ENCODE measurements at regions not wholly inside any gene's neighbourhood (a gene's known extent, or its start where the extent isn't known, plus 50 kb on each side); places are given as distances from the start of the nearest gene placed in this dataset.
A peak's percentile ranks its signal among the peaks of the same experiment; 100 is the strongest.

DNA sequence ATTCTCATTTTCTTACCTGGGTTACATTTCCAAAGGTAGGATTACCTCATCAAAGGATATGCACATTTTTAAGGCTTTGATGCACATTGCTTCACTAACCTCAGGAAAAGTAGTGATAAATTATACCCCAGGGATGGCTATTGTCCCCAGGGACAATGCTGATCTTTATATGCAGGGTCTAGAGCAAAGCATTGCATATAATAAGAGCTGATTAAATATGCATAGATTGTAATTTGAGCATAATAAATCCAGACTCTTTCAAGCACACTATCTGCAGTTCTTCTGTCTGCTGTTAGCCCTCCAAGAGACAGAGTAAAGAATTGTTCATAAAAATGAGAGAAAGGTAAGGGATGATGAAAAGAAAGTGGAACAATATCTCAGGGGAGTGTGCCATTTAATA is 57.3 kb upstream of the SYT13 start:
- no TSS peak for BruUV-seq (replicated peaks)
- DNase-seq, result no peak
- no peak overlapping the region for H3K4me3 Mint-ChIP-seq (ENCODE audit: low read depth, unreplicated experiment)
- no peak for TF ChIP-seq CTCF (IDR thresholded peaks at IDR 0.05; ENCODE audit: unreplicated experiment)
- CTCF ChIA-PET, result no interaction called here
- no peaks in the 10 kb centered on the region for H3K9me3 Mint-ChIP-seq (ENCODE audit: low read depth, unreplicated experiment)
- H3K27ac Mint-ChIP-seq (ENCODE audit: unreplicated experiment), result no peak overlapping the region
- intact Hi-C loops (cut with micrococcal nuclease; ENCODE audit: unreplicated experiment), result loop anchor here (10.0 kb wide), 1 partner anchor 311 kb away; no protein-coding TSS in a partner anchor
- peaks cover 4% of the 10 kb centered on the region for H3K36me3 Mint-ChIP-seq (ENCODE audit: insufficient read depth, unreplicated experiment)
- H3K27me3 Mint-ChIP-seq (ENCODE audit: unreplicated experiment), result peaks cover 88% of the 10 kb centered on the region
- H3K4me1 Mint-ChIP-seq (ENCODE audit: low read depth, unreplicated experiment), result peaks cover 13% of the 10 kb centered on the region

- intact Hi-C loops (cut with micrococcal nuclease; ENCODE audit: unreplicated experiment), result loop anchor here (10.0 kb wide), 1 partner anchor 313 kb away; no protein-coding TSS in a partner anchor
- Mint-ChIP-seq H3K4me1 (ENCODE audit: low read depth, unreplicated experiment) (peaks cover 13% of the 10 kb centered on the region), H3K27ac (ENCODE audit: unreplicated experiment) (no peak overlapping the region), H3K9me3 (ENCODE audit: low read depth, unreplicated experiment) (no peaks in the 10 kb centered on the region), H3K27me3 (ENCODE audit: unreplicated experiment) (peaks cover 84% of the 10 kb centered on the region), H3K36me3 (ENCODE audit: insufficient read depth, unreplicated experiment) (peaks cover 4% of the 10 kb centered on the region), H3K4me3 (ENCODE audit: low read depth, unreplicated experiment) (no peak overlapping the region)
- DNase-seq, result no peak
- no TSS peak for BruUV-seq (replicated peaks)
- CTCF ChIA-PET, result interaction anchor here (1.3 kb wide), 1 partner anchor 430 kb away, joined by 4 read pairs; no protein-coding TSS in a partner anchor
- TF ChIP-seq CTCF (IDR thresholded peaks at IDR 0.05; ENCODE audit: unreplicated experiment), result no peak
These were observed 55.2 kb upstream of the SYT13 start for GRCh38 chr11:45341372-45341771.

DNA sequence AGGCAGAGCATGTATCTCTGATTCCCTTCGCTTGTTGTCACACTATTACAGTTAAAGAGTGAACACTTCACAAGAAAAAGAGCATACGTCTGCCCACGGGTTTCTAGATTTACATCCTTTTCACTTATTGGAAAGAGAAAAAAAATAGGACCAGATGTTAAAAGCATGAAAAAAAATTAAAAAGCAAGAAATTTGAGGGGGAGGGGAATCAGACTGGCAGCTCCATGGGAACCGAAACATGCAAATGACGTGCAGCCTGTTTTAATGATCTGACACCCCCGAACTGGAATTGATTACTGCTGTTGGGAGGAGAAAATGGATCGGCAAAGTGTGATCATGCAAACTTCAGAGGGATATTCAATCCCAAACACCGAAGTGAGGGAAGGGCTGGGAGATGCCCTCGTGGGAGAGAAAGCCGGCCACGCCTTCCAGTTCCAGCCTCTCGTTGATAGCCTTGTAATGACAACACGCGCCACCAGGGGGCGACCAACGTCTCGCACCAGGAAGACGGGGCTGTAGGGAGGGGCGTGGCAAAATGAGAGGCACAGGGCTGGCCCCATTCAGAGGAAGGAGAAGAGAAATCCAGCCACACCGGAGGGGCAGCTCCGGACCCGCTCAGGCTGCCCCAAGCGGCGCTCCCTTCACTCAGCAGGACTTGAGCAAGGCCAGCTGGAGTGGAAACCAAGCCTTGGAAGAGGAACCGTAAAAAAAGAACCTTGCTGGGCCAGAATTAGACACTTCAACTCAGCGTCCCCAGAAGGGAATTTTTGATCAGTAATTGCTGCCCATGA is 53.8 kb upstream of the SYT13 start:
- H3K9me3 Mint-ChIP-seq (ENCODE audit: low read depth, unreplicated experiment), result no peaks in the 10 kb centered on the region
- peak; percentile 97 for DNase-seq
- H3K36me3 Mint-ChIP-seq (ENCODE audit: insufficient read depth, unreplicated experiment), result peaks cover 4% of the 10 kb centered on the region
- H3K27me3 Mint-ChIP-seq (ENCODE audit: unreplicated experiment), result peaks cover 86% of the 10 kb centered on the region
- peaks cover 13% of the 10 kb centered on the region for H3K4me1 Mint-ChIP-seq (ENCODE audit: low read depth, unreplicated experiment)
- H3K27ac Mint-ChIP-seq (ENCODE audit: unreplicated experiment), result no peak overlapping the region
- intact Hi-C loops (cut with micrococcal nuclease; ENCODE audit: unreplicated experiment), result loop anchor here (1.0 to 10.0 kb wide), 3 partner anchors 315 to 431 kb away; no protein-coding TSS in a partner anchor
- CTCF ChIA-PET, result interaction anchor here (0.6 to 1.7 kb wide), 3 partner anchors 9 to 432 kb away, joined by 4 to 14 read pairs (median 4); no protein-coding TSS in a partner anchor
- TF ChIP-seq CTCF (IDR thresholded peaks at IDR 0.05; ENCODE audit: unreplicated experiment), result peak; percentile 94
- BruUV-seq (replicated peaks), result no TSS peak
- peak overlapping the region; percentile 5 for H3K4me3 Mint-ChIP-seq (ENCODE audit: low read depth, unreplicated experiment)

DNA sequence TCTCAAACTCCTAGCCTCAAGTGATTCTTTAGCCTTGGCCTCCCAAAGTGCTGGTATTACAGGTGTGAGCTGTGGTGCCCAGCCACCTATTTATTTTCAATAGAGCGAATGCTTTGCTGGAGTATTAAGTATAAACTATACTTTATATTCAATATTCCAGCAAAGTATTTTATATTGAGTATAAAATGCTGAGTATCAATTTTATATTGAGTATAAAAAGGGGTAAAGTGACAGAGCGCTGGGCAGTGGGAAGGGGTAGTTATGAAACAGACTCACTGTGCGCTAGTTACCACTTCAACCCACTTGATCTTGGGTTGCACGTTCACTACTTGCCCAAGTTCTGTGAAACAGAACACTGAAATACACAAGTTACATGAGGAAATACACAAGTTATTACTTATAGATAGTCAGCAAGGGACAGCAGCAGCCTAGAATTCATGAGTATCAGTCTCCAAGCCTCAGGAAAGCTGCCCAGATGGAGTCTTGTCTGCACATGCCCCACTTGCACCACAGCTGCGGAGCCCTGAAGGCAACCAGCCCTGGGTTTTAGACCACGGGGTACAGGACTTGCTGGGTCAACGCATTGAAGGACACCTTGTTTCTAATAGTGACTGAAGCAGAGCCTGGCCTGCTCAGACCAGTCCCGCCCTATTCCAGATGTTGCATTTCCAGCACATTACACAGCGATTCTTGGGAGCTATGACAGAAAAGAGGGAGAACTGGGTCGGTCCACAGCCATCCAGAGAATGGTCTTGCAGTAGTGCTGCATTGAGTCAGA is 51.6 kb upstream of the SYT13 start:
- BruUV-seq (replicated peaks), result no TSS peak
- H3K27me3 Mint-ChIP-seq (ENCODE audit: unreplicated experiment), result peaks cover 77% of the 10 kb centered on the region
- DNase-seq, result no peak
- peaks cover 14% of the 10 kb centered on the region for H3K4me1 Mint-ChIP-seq (ENCODE audit: low read depth, unreplicated experiment)
- H3K4me3 Mint-ChIP-seq (ENCODE audit: low read depth, unreplicated experiment), result no peak overlapping the region
- intact Hi-C loops (cut with micrococcal nuclease; ENCODE audit: unreplicated experiment), result loop anchor here (10.0 kb wide), 1 partner anchor 403 kb away; no protein-coding TSS in a partner anchor
- no peaks in the 10 kb centered on the region for H3K9me3 Mint-ChIP-seq (ENCODE audit: low read depth, unreplicated experiment)
- H3K27ac Mint-ChIP-seq (ENCODE audit: unreplicated experiment), result no peak overlapping the region
- no peak for TF ChIP-seq CTCF (IDR thresholded peaks at IDR 0.05; ENCODE audit: unreplicated experiment)
- H3K36me3 Mint-ChIP-seq (ENCODE audit: insufficient read depth, unreplicated experiment), result peaks cover 4% of the 10 kb centered on the region
- CTCF ChIA-PET, result no interaction called here

Measured in Calu3 (cell line).